Left lung (tissue), 4 donors: ENCODE measurements at regions not wholly inside any gene's neighbourhood (a gene's known extent, or its start where the extent isn't known, plus 50 kb on each side); places are given as distances from the start of the nearest gene placed in this dataset.
A peak's percentile ranks its signal among the peaks of the same experiment; 100 is the strongest.

ENCODE experiments used
- ATAC-seq: fragments of 200-7000 bp; cut with Tn5 transposase; one replicate; pipeline ENCODE4 v1.9.1; 2020; ENCODE audit warnings: moderate library complexity
- DNase-seq, 4 donors: peaks; one replicate each; pipeline ENCODE4 v3.0.0-alpha.2; 2013 to 2020
- H3K27ac ChIP-seq, 2 donors: fragments of 200-600 bp; sonication (generic) in 1 of 2; one replicate each; pipeline versions ENCODE4 v1.5.0 to v1.8.0; 2020 to 2021
- H3K27me3 ChIP-seq, 2 donors: fragments of 200-600 bp; sonication (generic) in 1 of 2; one replicate each; pipeline versions ENCODE4 v1.5.0 to v1.8.0; 2020 to 2021
- H3K36me3 ChIP-seq, 2 donors: fragments of 200-600 bp; sonication (generic) in 1 of 2; one replicate each; pipeline versions ENCODE4 v1.5.0 to v1.8.0; 2020 to 2021
- H3K4me1 ChIP-seq, 2 donors: fragments of 200-600 bp; one replicate each; pipeline ENCODE4 v1.8.0; 2021
- H3K4me3 ChIP-seq, 2 donors: fragments of 200-600 bp; sonication (generic) in 1 of 2; one replicate each; pipeline versions ENCODE4 v1.5.0 to v1.8.0; 2020 to 2021; ENCODE audit warnings: mild to moderate bottlenecking in 1 of 2
- H3K9me3 ChIP-seq, 2 donors: fragments of 200-600 bp; sonication (generic) in 1 of 2; one replicate each; pipeline versions ENCODE4 v1.5.0 to v1.8.0; 2020 to 2021
- intact Hi-C, 2 donors: fragments of 100-400 bp; cut with DNase I; formaldehyde crosslinking; loops; one replicate each; pipeline versions ENCODE4 v1.11.2 to v1.14.2; 2022
- TF ChIP-seq, protein P1 (sequence below), 2 donors: fragments of 200-600 bp; sonication (generic) in 1 of 2; IDR thresholded peaks; one replicate each; pipeline versions ENCODE4 v1.5.0 to v1.8.0; 2021; ENCODE audit warnings: antibody characterized with exemption in 2 of 2
- donor health status: DM: no; HTN: yes; CAD: no.
- donor health status: DM: no; HTN: no; CAD: no.

DNA sequence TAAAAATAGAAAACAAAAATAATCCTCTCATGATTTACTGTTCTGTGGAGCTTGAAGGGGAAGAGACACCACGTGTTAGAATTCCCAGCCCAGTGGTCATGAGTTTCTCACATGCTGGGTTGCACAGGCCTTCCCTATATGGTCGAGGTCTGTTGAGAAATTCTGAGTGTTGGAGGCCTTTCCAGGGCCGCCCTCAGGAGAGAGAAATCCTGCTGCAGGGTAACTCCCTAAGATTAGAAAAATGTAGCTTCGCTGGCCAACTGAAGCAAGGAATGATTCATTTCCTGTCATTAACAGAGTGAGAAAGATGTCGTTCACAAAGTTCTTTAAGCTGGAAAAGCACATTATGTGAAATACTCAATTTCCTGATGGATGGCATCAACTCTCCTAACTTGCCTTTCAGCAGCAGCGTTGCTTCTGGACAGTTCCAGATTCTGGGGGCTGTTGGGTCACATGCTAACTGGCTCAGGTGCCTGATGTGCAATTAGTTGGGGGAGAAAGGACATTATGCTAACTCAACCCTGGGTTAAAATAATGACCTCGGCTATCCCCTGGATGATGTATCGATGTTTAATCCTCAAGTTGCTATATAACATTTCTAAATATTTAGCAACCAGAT lies 104.8 kb upstream of the CD180 start:
- ATAC-seq = peak; percentile 76
- Histone ChIP-seq H3K36me3 (no peaks in the 10 kb centered on the region), H3K27ac (peak overlapping the region; percentile 24 to 68), H3K4me3 (no peak overlapping the region), H3K9me3 (no peaks in the 10 kb centered on the region), H3K27me3 (no peaks in the 10 kb centered on the region), H3K4me1 (peaks cover 12 to 58% of the 10 kb centered on the region in 2 donors)
- intact Hi-C loops = no loop called here
- peak in 1 of 4 donors; percentile 73 for DNase-seq
- TF ChIP-seq, protein P1, sequence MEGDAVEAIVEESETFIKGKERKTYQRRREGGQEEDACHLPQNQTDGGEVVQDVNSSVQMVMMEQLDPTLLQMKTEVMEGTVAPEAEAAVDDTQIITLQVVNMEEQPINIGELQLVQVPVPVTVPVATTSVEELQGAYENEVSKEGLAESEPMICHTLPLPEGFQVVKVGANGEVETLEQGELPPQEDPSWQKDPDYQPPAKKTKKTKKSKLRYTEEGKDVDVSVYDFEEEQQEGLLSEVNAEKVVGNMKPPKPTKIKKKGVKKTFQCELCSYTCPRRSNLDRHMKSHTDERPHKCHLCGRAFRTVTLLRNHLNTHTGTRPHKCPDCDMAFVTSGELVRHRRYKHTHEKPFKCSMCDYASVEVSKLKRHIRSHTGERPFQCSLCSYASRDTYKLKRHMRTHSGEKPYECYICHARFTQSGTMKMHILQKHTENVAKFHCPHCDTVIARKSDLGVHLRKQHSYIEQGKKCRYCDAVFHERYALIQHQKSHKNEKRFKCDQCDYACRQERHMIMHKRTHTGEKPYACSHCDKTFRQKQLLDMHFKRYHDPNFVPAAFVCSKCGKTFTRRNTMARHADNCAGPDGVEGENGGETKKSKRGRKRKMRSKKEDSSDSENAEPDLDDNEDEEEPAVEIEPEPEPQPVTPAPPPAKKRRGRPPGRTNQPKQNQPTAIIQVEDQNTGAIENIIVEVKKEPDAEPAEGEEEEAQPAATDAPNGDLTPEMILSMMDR (IDR thresholded peaks at IDR 0.05) = no peak

DNA sequence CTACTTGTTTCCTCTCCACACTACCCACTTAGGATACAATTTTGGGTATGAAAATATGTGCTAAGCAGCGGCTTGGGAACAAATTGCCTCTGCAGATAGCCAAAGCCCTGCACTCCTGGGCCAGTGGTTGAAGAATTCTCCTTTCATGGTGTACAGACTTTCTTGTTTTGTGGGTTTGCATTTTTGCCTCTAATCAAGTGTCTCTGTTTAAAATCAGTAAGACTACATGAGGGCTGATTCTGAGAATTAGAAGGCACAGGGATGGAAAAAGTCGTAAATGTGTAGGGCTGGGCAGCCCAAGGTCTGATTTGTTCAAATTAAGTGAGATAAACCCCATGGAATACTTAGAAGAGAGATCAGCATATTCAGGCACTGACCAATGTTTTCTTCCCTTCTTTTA lies 103.7 kb upstream of the CD180 start:
- no peaks in the 10 kb centered on the region for H3K36me3 ChIP-seq
- no peaks in the 10 kb centered on the region for H3K27me3 ChIP-seq
- no peaks in the 10 kb centered on the region for H3K9me3 ChIP-seq
- ATAC-seq = no peak
- H3K4me1 ChIP-seq = peaks cover 8 to 47% of the 10 kb centered on the region in 2 donors
- H3K27ac ChIP-seq = peak overlapping the region in 1 of 2 donors; percentile 68
- TF ChIP-seq, protein P1 (IDR thresholded peaks at IDR 0.05) = no peak
- no peak for DNase-seq
- H3K4me3 ChIP-seq = no peak overlapping the region
- intact Hi-C loops = no loop called here

DNA sequence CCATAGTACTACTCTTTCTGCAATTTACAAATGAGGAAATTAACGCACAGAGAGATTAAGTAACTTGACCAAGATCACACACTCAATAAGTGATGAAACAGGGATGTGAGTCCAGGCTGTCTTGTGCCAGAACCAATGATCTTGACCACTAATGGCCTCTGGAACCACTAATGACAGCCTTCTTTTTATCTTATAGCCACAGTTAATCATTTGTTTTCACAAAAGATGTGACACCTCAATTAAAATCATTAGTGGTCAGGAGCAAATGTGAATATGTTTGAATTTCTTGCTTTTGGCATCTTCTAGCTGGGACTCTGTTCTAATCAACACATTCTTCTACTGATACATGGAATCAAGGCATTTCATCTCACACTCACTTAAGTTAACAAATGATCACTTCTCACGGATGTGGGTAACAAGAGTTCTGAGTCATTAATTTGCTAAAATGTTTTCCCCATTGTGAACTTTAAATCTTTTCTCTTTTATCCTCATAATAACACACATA lies 102.7 kb upstream of the CD180 start:
- no peaks in the 10 kb centered on the region for H3K27me3 ChIP-seq
- no peak overlapping the region for H3K4me3 ChIP-seq
- no peaks in the 10 kb centered on the region for H3K9me3 ChIP-seq
- intact Hi-C loops = no loop called here
- H3K36me3 ChIP-seq = no peaks in the 10 kb centered on the region
- DNase-seq = no peak
- peak; percentile 43 for ATAC-seq
- no peak overlapping the region for H3K27ac ChIP-seq
- peaks cover 8 to 37% of the 10 kb centered on the region in 2 donors for H3K4me1 ChIP-seq
- TF ChIP-seq, protein P1 (IDR thresholded peaks at IDR 0.05) = no peak

DNA sequence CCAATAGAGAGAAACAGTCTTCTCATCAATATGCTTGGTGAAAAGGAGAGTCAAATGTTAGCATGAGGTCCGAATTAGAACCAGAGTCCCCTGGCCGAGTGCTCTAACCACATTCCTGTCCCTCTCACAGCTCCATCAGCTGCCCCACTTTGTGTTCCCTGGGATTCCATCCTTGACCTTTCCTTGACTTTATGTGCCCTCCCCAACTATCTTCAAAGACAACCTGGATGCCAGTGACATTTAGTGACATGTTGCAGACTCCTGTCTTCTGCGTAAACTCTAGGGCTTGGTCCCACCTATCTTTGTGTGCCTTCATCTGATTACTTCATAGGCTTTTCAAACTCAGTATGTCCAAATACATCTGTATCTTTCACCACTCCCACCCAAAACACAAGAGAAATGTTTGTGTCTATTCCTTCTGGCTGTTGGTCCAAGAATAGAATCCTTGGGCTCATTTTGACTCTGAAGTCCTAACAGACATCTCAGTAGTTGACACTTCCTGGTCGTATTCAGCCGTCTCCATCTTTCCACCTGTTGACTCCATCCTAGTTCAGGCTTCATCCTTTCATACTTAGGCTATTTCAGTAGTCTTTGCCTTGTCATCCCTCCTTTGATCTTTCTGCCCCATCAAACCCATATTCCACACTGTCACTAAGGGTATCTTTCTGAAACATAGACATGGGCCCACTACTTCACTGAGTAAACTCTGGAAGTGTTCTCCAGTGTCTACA lies 101.4 kb upstream of the CD180 start:
- ATAC-seq = no peak
- DNase-seq = no peak
- H3K36me3 ChIP-seq = no peaks in the 10 kb centered on the region
- no peak overlapping the region for H3K27ac ChIP-seq
- TF ChIP-seq, protein P1 (IDR thresholded peaks at IDR 0.05) = no peak
- peaks cover 8 to 27% of the 10 kb centered on the region in 2 donors for H3K4me1 ChIP-seq
- intact Hi-C loops = no loop called here
- H3K4me3 ChIP-seq = no peak overlapping the region
- H3K9me3 ChIP-seq = no peaks in the 10 kb centered on the region
- no peaks in the 10 kb centered on the region for H3K27me3 ChIP-seq

DNA sequence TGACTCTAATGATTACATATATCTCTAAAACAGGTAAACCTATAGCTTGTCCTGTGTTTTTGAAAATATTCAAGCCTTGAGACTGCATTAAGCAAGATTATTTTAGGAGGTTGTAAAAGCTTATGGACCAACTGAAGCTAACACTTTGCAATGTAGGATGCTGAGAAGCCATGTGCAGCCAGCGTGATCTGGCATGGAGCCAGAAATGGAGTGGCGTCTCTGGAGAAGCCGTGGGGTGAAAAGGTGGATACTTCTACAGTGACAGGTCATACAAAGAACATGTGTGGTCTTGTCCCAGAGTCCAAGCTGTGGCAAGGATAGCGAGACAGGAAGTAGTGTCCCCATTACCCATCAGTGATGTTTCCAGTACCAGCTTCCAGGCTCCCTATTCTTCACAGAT lies 100.8 kb upstream of the CD180 start:
- no peaks in the 10 kb centered on the region for H3K9me3 ChIP-seq
- peaks cover 8 to 27% of the 10 kb centered on the region in 2 donors for H3K4me1 ChIP-seq
- H3K36me3 ChIP-seq = no peaks in the 10 kb centered on the region
- H3K4me3 ChIP-seq = no peak overlapping the region
- ATAC-seq = no peak
- DNase-seq = no peak
- intact Hi-C loops = no loop called here
- H3K27me3 ChIP-seq = no peaks in the 10 kb centered on the region
- H3K27ac ChIP-seq = no peak overlapping the region
- TF ChIP-seq, protein P1 (IDR thresholded peaks at IDR 0.05) = no peak
